ENCODE measurements at regions not wholly inside any gene's neighbourhood (a gene's known extent, or its start where the extent isn't known, plus 50 kb on each side); places are given as distances from the start of the nearest gene placed in this dataset.

DNA sequence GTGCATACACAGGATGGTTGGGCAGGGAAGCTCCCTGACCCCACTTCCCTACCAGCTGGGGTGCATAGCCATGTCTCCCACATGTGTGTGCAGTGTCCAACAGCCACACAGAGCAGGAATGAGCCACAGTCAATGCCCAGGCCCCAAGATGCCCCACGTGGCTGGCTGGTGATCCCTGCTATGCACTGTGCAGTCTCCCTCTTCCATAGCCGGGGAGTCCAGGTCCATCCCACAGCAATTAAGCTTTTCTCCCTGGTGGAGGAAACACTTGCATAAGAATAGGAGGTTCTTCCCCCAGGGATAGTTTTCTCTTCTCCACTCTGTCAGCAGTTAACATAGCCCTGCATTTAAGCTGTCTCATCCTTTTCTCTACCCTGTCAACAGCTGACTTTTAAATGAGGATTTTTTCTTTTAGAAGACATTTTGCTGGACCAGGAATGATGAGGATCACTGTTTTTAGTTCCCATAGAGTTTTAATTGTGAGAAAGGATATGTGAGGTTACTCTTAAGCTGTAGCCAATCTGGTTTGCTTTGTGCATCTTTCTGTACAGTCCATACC is 396.5 kb upstream of the VWC2 start:
- TF ChIP-seq, protein P1, sequence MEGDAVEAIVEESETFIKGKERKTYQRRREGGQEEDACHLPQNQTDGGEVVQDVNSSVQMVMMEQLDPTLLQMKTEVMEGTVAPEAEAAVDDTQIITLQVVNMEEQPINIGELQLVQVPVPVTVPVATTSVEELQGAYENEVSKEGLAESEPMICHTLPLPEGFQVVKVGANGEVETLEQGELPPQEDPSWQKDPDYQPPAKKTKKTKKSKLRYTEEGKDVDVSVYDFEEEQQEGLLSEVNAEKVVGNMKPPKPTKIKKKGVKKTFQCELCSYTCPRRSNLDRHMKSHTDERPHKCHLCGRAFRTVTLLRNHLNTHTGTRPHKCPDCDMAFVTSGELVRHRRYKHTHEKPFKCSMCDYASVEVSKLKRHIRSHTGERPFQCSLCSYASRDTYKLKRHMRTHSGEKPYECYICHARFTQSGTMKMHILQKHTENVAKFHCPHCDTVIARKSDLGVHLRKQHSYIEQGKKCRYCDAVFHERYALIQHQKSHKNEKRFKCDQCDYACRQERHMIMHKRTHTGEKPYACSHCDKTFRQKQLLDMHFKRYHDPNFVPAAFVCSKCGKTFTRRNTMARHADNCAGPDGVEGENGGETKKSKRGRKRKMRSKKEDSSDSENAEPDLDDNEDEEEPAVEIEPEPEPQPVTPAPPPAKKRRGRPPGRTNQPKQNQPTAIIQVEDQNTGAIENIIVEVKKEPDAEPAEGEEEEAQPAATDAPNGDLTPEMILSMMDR (IDR thresholded peaks at IDR 0.05; ENCODE audit: low read depth, low read length): no peak
- TF ChIP-seq POLR2A (IDR thresholded peaks at IDR 0.05; ENCODE audit: extremely low read depth, insufficient read length) (no peak), MYC (IDR thresholded peaks at IDR 0.05; ENCODE audit: low read depth, low read length) (no peak)
- TF ChIP-seq, protein P2, sequence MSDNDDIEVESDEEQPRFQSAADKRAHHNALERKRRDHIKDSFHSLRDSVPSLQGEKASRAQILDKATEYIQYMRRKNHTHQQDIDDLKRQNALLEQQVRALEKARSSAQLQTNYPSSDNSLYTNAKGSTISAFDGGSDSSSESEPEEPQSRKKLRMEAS (IDR thresholded peaks at IDR 0.05; ENCODE audit: low read depth, low read length): no peak
